ENCODE measurements at regions not wholly inside any gene's neighbourhood (a gene's known extent, or its start where the extent isn't known, plus 50 kb on each side); places are given as distances from the start of the nearest gene placed in this dataset.

- TF ChIP-seq FOXK2 (IDR thresholded peaks at IDR 0.05) (no peak), PKNOX1 (IDR thresholded peaks at IDR 0.05) (no peak), BHLHE40 (IDR thresholded peaks at IDR 0.05; ENCODE audit: borderline replicate concordance) (no peak), FOXM1 (IDR thresholded peaks at IDR 0.05; ENCODE audit: borderline replicate concordance) (no peak), SP1 (IDR thresholded peaks at IDR 0.05) (no peak), ZNF384 (IDR thresholded peaks at IDR 0.05) (no peak), NFRKB (IDR thresholded peaks at IDR 0.05) (no peak), L3MBTL2 (conservative IDR thresholded peaks at IDR 0.05) (no peak), HDGF (IDR thresholded peaks at IDR 0.05; ENCODE audit: borderline replicate concordance) (no peak), SUZ12 (IDR thresholded peaks at IDR 0.05) (no peak), CTBP1 (IDR thresholded peaks at IDR 0.05; ENCODE audit: borderline replicate concordance) (no peak), FOXA1 (IDR thresholded peaks at IDR 0.05) (no peak), ARNT (IDR thresholded peaks at IDR 0.05) (no peak), TARDBP (IDR thresholded peaks at IDR 0.05) (no peak)
These were observed 2139.4 kb downstream of the TP53TG3F start for GRCh38 chr16:35598696-35599332.

Measured in HEK293T (cell line).